H1 (cell line): ENCODE measurements at regions not wholly inside any gene's neighbourhood (a gene's known extent, or its start where the extent isn't known, plus 50 kb on each side); places are given as distances from the start of the nearest gene placed in this dataset.

Experiments used
- CTCF ChIA-PET: fragments of 300-600 bp; sonication (Branson Sonifier 250); formaldehyde crosslinking; loops from one replicate; lab custom pipeline; 2021; ENCODE audit not compliant: partially characterized antibody; lab: Charles Lee
- POLR2A ChIA-PET: fragments of 300-600 bp; sonication (Branson Sonifier 250); formaldehyde crosslinking; loops from one replicate; lab custom pipeline; 2021; ENCODE audit warnings: inconsistent platforms; ENCODE audit not compliant: partially characterized antibody; lab: Charles Lee
- DNase-seq, 2 experiments: peaks; one replicate each; pipeline versions ENCODE4 v3.0.0 to v3.0.0-alpha.2; 2010 to 2022; ENCODE audit warnings: low spot score in 2 of 2, low read depth in 1 of 2, mixed read lengths in 1 of 2
- FAIRE-seq: peaks from 2 replicates; lab custom pipeline; 2011; peaks lifted over from hg19 to GRCh38; lab: Jason Lieb, UNC
- H2AFZ ChIP-seq: 2 replicates; pipeline ENCODE4 v1.8.1; 2012; ENCODE audit warnings: low read length, inconsistent platforms
- H2AK5ac ChIP-seq: 2 replicates; pipeline ENCODE4 v1.6.1; 2013; ENCODE audit warnings: low read depth, low read length
- H2BK120ac ChIP-seq: replicated peaks from 2 replicates; pipeline ENCODE3; 2013; ENCODE audit warnings: low read depth, low read length, inconsistent platforms
- H2BK12ac ChIP-seq: 2 replicates; pipeline ENCODE4 v1.6.1; 2013; ENCODE audit warnings: low read depth, low read length
- H2BK15ac ChIP-seq: 2 replicates; pipeline ENCODE4 v1.6.1; 2013; ENCODE audit warnings: low read length
- H2BK20ac ChIP-seq: 2 replicates; pipeline ENCODE4 v1.6.1; 2013; ENCODE audit warnings: low read length
- H2BK5ac ChIP-seq: 2 replicates; pipeline ENCODE4 v1.6.1; 2013; ENCODE audit warnings: low read depth, low read length
- H3K14ac ChIP-seq: 2 replicates; pipeline ENCODE4 v1.6.1; 2013; ENCODE audit warnings: inconsistent platforms; ENCODE audit not compliant: insufficient read length
- H3K18ac ChIP-seq: 2 replicates; pipeline ENCODE4 v1.6.1; 2013; ENCODE audit warnings: low read length; ENCODE audit errors: extremely low read depth
- H3K23ac ChIP-seq: 2 replicates; pipeline ENCODE4 v1.6.1; 2013; ENCODE audit warnings: inconsistent platforms; ENCODE audit not compliant: insufficient read length
- H3K23me2 ChIP-seq: 2 replicates; pipeline ENCODE4 v1.6.1; 2013; ENCODE audit warnings: low read depth, low read length
- H3K27ac ChIP-seq: 2 replicates; pipeline ENCODE4 v1.6.1; 2011; ENCODE audit warnings: low read depth, low read length, inconsistent platforms
- H3K27me3 ChIP-seq, 4 experiments: replicated peaks in 1 of 4; 1 replicate in 1 of 4; 2 replicates in 3 of 4; pipeline versions ENCODE4 v1.6.1 to v1.8.1; 2011 to 2013; ENCODE audit warnings: low read length in 3 of 4, mild to moderate bottlenecking in 3 of 4, inconsistent platforms in 2 of 4, mixed read lengths in 2 of 4, moderate library complexity in 1 of 4; ENCODE audit not compliant: control insufficient read depth in 3 of 4, insufficient read depth in 3 of 4; ENCODE audit errors: extremely low read depth in 1 of 4
- H3K36me3 ChIP-seq, 4 experiments: 2 replicates each; pipeline versions ENCODE4 v1.6.1 to v1.8.1; 2011 to 2013; ENCODE audit warnings: mild to moderate bottlenecking in 4 of 4, low read length in 3 of 4, moderate library complexity in 2 of 4, control low read depth in 1 of 4, inconsistent platforms in 1 of 4; ENCODE audit not compliant: insufficient read depth in 4 of 4, control insufficient read depth in 2 of 4
- H3K4ac ChIP-seq: replicated peaks from 2 replicates; pipeline ENCODE3; 2013; ENCODE audit warnings: low read length, low read depth, mixed read lengths, inconsistent platforms; ENCODE audit not compliant: insufficient read length
- H3K4me1 ChIP-seq, 4 experiments: replicated peaks in 1 of 4; 1 replicate in 1 of 4; 2 replicates in 3 of 4; pipeline versions ENCODE4 v1.6.1 to v1.8.1; 2011 to 2013; ENCODE audit warnings: low read length in 3 of 4, inconsistent platforms in 2 of 4, mixed read lengths in 1 of 4; ENCODE audit not compliant: insufficient read depth in 4 of 4, control insufficient read depth in 3 of 4
- H3K4me2 ChIP-seq, 2 experiments: 2 replicates each; pipeline versions ENCODE4 v1.6.1 to v1.8.1; 2011 to 2013; ENCODE audit warnings: low read depth in 2 of 2, low read length in 2 of 2, control low read depth in 1 of 2, inconsistent platforms in 1 of 2, mild to moderate bottlenecking in 1 of 2; ENCODE audit not compliant: insufficient read depth in 1 of 2
- H3K4me3 ChIP-seq, 4 experiments: fragments of 200-600, 300-600 bp in 1 of 4; sonication (generic), shearing (Covaris generic), sonication (Bioruptor Twin) in 1 of 4; 2 replicates each; pipeline versions ENCODE4 v1.5.1 to v1.8.1; 2011 to 2016; ENCODE audit warnings: low read length in 4 of 4, low read depth in 3 of 4, control low read depth in 2 of 4, inconsistent platforms in 2 of 4, mild to moderate bottlenecking in 2 of 4, mixed read lengths in 1 of 4, moderate library complexity in 1 of 4; ENCODE audit not compliant: insufficient read depth in 2 of 4; ENCODE audit errors: extremely low read depth in 1 of 4
- H3K56ac ChIP-seq: replicated peaks from 2 replicates; pipeline ENCODE3; 2013; ENCODE audit warnings: low read depth, mild to moderate bottlenecking, mixed read lengths, low read length, inconsistent platforms; ENCODE audit not compliant: insufficient read length
- H3K79me1 ChIP-seq: 2 replicates; pipeline ENCODE4 v1.6.1; 2013; ENCODE audit warnings: low read depth, low read length, control low read depth
- H3K79me2 ChIP-seq, 2 experiments: 2 replicates each; pipeline versions ENCODE4 v1.6.1 to v1.8.1; 2012 to 2013; ENCODE audit warnings: low read length in 2 of 2, mild to moderate bottlenecking in 2 of 2, inconsistent platforms in 1 of 2; ENCODE audit not compliant: insufficient read depth in 2 of 2, control insufficient read depth in 1 of 2
- H3K9ac ChIP-seq, 4 experiments: replicated peaks in 1 of 4; 1 replicate in 1 of 4; 2 replicates in 3 of 4; pipeline versions ENCODE4 v1.6.1 to v1.8.1; 2011 to 2013; ENCODE audit warnings: low read depth in 3 of 4, low read length in 3 of 4, control low read depth in 2 of 4, mild to moderate bottlenecking in 2 of 4, moderate library complexity in 2 of 4, inconsistent platforms in 1 of 4; ENCODE audit errors: extremely low read depth in 1 of 4
- H3K9me3 ChIP-seq, 2 experiments: 2 replicates each; pipeline versions ENCODE4 v1.6.1 to v1.8.1; 2012 to 2013; ENCODE audit warnings: mild to moderate bottlenecking in 2 of 2, moderate library complexity in 2 of 2, control low read depth in 1 of 2, inconsistent platforms in 1 of 2, low read depth in 1 of 2, low read length in 1 of 2, mixed read lengths in 1 of 2; ENCODE audit not compliant: insufficient read depth in 2 of 2
- H4K20me1 ChIP-seq, 2 experiments: replicated peaks in 1 of 2; 2 replicates each; pipeline versions ENCODE3 to v1.8.1; 2011 to 2013; ENCODE audit warnings: inconsistent platforms in 2 of 2, low read length in 2 of 2, mild to moderate bottlenecking in 1 of 2; ENCODE audit not compliant: insufficient read depth in 2 of 2, control insufficient read depth in 1 of 2
- H4K5ac ChIP-seq: 2 replicates; pipeline ENCODE4 v1.6.1; 2013; ENCODE audit warnings: low read length, low read depth, mixed read lengths, inconsistent platforms; ENCODE audit not compliant: insufficient read length
- H4K8ac ChIP-seq: 2 replicates; pipeline ENCODE4 v1.8.0; 2013; ENCODE audit warnings: mild to moderate bottlenecking, moderate library complexity, low read length, inconsistent platforms; ENCODE audit not compliant: insufficient read depth; ENCODE audit errors: extremely low read depth
- H4K91ac ChIP-seq: replicated peaks from 2 replicates; pipeline ENCODE3; 2013; ENCODE audit warnings: low read length, mixed read lengths, inconsistent platforms; ENCODE audit not compliant: insufficient read length
- CEBPB ChIP-seq: IDR thresholded peaks from 2 replicates; pipeline ENCODE4 v1.6.1; 2012; ENCODE audit warnings: low read depth, low read length
- CTCF ChIP-seq, 3 experiments: IDR thresholded peaks; 1 replicate in 2 of 3; 2 replicates in 1 of 3; pipeline versions ENCODE4 v1.5.1 to v1.6.1; 2011; ENCODE audit warnings: low read length in 3 of 3, mild to moderate bottlenecking in 3 of 3, inconsistent platforms in 2 of 3, low read depth in 1 of 3, moderate library complexity in 1 of 3; ENCODE audit not compliant: insufficient read depth in 1 of 3; ENCODE audit errors: control extremely low read depth in 1 of 3
- E2F6 ChIP-seq: IDR thresholded peaks from 2 replicates; pipeline ENCODE4 v1.6.1; 2012; ENCODE audit warnings: inconsistent platforms
- MAX ChIP-seq: IDR thresholded peaks from 2 replicates; pipeline ENCODE4 v1.6.1; 2012; ENCODE audit warnings: inconsistent platforms
- NANOG ChIP-seq: IDR thresholded peaks from 2 replicates; pipeline ENCODE4 v1.6.1; 2011; ENCODE audit warnings: low read length, low read depth, mild to moderate bottlenecking, inconsistent platforms; ENCODE audit not compliant: insufficient read depth, poor library complexity, severe bottlenecking
- RNF2 ChIP-seq: fragments of 200-900, 300-1000 bp; sonication (generic); IDR thresholded peaks from 2 replicates; pipeline ENCODE4 v1.7.1; 2016; ENCODE audit warnings: borderline replicate concordance, low read depth, mild to moderate bottlenecking, antibody characterized with exemption, low read length; ENCODE audit not compliant: poor library complexity, severe bottlenecking; ENCODE audit errors: missing control alignments
- SP2 ChIP-seq: IDR thresholded peaks from 2 replicates; pipeline ENCODE4 v1.6.1; 2012; ENCODE audit warnings: mild to moderate bottlenecking, low read length, inconsistent platforms
- SRF ChIP-seq: IDR thresholded peaks from 2 replicates; pipeline ENCODE4 v1.6.1; 2011; ENCODE audit warnings: mild to moderate bottlenecking, low read depth, low read length, moderate library complexity
- WGBS, 2 experiments: shearing (Covaris generic) in 1 of 2; methylation state at CpG; one replicate each; pipeline versions ENCODE4 v1.1.6 to v1.1.7; 2013 to 2015; ENCODE audit warnings: low lambda C conversion rate in 2 of 2, mixed read lengths in 2 of 2, inconsistent platforms in 1 of 2, low coverage in 1 of 2, missing lambda C conversion rate in 1 of 2; ENCODE audit not compliant: insufficient replicate concordance in 2 of 2, insufficient coverage in 1 of 2, insufficient read length in 1 of 2; ENCODE audit errors: extremely low coverage in 1 of 2, missing lambda C conversion rate in 1 of 2; 5-methylcytosine and 5-hydroxymethylcytosine counted together

- Histone ChIP-seq H3K4me3 (no peak overlapping the region), H2BK20ac (no peak overlapping the region), H3K18ac (no peak overlapping the region), H3K4ac (no peak overlapping the region), H3K23ac (no peak overlapping the region), H2BK15ac (no peak overlapping the region), H3K56ac (no peak overlapping the region), H3K14ac (no peak overlapping the region), H2BK120ac (no peak overlapping the region), H4K20me1 (peaks cover 0 to 1% of the 10 kb centered on the region in 2 experiments), H2AFZ (no peak overlapping the region), H3K23me2 (no peaks in the 10 kb centered on the region), H4K91ac (no peak overlapping the region)
- CTCF ChIA-PET, result no interaction called here
- 69% methylated on average over 10 of the region's 11 CpGs; no CpG with 5 or more reads in 1 of the 2 experiments for WGBS, 2 experiments
- TF ChIP-seq NANOG, result no peak
- TF ChIP-seq SRF, result no peak
- no peak for TF ChIP-seq SP2
- TF ChIP-seq RNF2, result no peak
- no peak for TF ChIP-seq E2F6
- no peak for TF ChIP-seq MAX
- no peak for TF ChIP-seq CEBPB
- TF ChIP-seq CTCF (IDR thresholded peaks at IDR 0.05; ENCODE audit: control extremely low read depth in 1 of 3, insufficient read depth in 1 of 3, low read depth in 1 of 3, low read length in 3 of 3), result no peak
- TF ChIP-seq, all 59 proteins: peak for 0
- H3K79me1 ChIP-seq, result no peaks in the 10 kb centered on the region; the same call in 1 of the 2 replicates
- H2BK5ac ChIP-seq, result no peak overlapping the region
- H3K4me1 ChIP-seq, result no peaks in the 10 kb centered on the region; a peak in 1 of 7 replicates
- no peaks in the 10 kb centered on the region for H3K79me2 ChIP-seq
- H2BK12ac ChIP-seq, result no peak overlapping the region
- H3K4me2 ChIP-seq, result no peak overlapping the region
- peaks cover 7 to 34% (median 22%) of the 10 kb centered on the region in 4 experiments; a peak in 5 of 7 replicates for H3K27me3 ChIP-seq
- no peak overlapping the region for H4K5ac ChIP-seq
- FAIRE-seq (no peak), DNase-seq (no peak)
- H3K27ac ChIP-seq, result no peak overlapping the region
- H4K8ac ChIP-seq, result no peak overlapping the region
- H3K9ac ChIP-seq, result no peak overlapping the region
- H3K9me3 ChIP-seq, result peaks cover 15 to 45% of the 10 kb centered on the region in 2 experiments; a peak in 3 of 4 replicates
- no peak overlapping the region for H2AK5ac ChIP-seq
- no peaks in the 10 kb centered on the region for H3K36me3 ChIP-seq
- POLR2A ChIA-PET, result no interaction called here
Observed at GRCh38 chr22:22746061-22746962, 101.9 kb downstream of the GGTLC2 start.
